Superior temporal gyrus (tissue), 1 donor: ENCODE measurements at regions not wholly inside any gene's neighbourhood (a gene's known extent, or its start where the extent isn't known, plus 50 kb on each side); places are given as distances from the start of the nearest gene placed in this dataset.
A peak's percentile ranks its signal among the peaks of the same experiment; 100 is the strongest.
"Not testable (repeated sequence)": the region's sequence is repeated elsewhere in the genome, so short reads cannot be mapped to it uniquely, and the experiment has no call there.

Experiments
- DNase-seq: peaks from one replicate; pipeline ENCODE4 v3.0.0-alpha.2; 2016; ENCODE audit errors: extremely low spot score

- DNase-seq, result no peak
Measured at GRCh38 chr16:54985156-54985555, 54.5 kb downstream of the IRX5 start.

DNA sequence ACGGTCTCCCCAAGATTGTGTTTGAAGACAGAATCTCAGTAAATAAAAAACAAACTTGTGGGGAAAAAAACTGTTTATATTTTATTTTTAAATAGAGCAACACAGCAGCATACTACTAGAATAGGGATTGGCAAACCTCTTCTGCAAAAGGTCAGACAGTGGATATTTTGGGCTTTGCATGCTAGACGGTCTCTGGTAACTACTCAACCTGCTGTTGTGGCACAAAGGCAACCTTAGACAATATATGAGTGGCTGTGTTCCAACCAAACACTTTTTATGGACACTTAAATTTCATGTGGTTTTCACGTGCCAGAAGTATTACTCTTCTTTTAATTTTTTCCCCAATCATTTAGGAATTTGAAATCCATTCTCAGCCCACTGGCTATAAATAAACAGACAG lies 55.0 kb downstream of the IRX5 start:
- no peak for DNase-seq

DNA sequence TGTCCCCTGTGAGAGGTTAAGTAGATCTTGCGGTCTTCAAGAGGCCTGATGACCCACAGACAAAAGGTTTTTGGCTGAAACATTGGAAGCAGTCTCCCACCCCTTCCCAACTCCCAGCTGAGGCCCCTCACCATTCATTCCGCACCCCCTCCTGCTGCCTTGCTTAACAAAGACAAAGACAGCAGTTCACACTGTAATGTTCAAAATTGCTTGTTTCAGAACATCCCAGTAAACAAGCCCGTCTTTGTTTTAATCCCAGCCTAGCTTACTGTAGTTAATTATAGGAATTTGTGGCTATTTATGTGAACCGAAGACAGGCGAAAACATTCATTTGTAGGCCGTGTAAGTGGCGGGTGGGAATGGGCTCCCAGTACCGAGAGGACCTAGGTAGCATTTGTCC lies 55.7 kb downstream of the IRX5 start:
- DNase-seq, result peak; percentile 43

GRCh38 chr16:54987081-54987480 lies 56.4 kb downstream of the IRX5 start:
- peak; percentile 62 for DNase-seq

GRCh38 chr16:54991525-54991924 lies 60.9 kb downstream of the IRX5 start:
- DNase-seq, result no peak

- DNase-seq, result not testable (repeated sequence)
Measured at GRCh38 chr16:54991946-54992345, 61.3 kb downstream of the IRX5 start.

- no peak for DNase-seq
Measured at GRCh38 chr16:54993106-54993895, 62.6 kb downstream of the IRX5 start.

GRCh38 chr16:54996186-54996585 lies 65.5 kb downstream of the IRX5 start:
- DNase-seq, result no peak

DNA sequence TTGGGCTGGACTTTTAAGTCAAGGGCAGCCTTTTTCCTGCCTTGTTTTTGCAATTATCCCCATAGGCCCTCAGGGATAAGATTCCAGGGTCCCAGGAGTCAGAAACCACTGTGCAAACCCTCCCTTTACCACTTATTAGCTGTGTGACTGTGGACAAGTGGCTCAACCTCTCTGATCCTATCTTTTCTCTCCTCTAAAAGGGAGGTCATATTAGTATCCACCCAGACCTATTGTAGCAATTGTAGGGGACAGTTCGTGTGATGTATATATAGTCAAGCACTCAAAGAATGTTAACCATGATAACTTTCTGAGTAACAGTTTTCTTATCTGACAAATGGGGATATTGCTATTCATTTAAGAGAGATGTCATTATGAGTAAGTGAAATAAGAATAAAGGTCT lies 68.2 kb downstream of the IRX5 start:
- DNase-seq, result no peak

- no peak for DNase-seq
Measured at GRCh38 chr16:54999481-54999880, 68.8 kb downstream of the IRX5 start.

- DNase-seq, result no peak
Measured at GRCh38 chr16:55000595-55000994, 69.9 kb downstream of the IRX5 start.

GRCh38 chr16:55001931-55002330 lies 71.3 kb downstream of the IRX5 start:
- DNase-seq, result no peak

GRCh38 chr16:55002419-55002818 lies 71.8 kb downstream of the IRX5 start:
- DNase-seq, result no peak

- no peak for DNase-seq
Measured at GRCh38 chr16:55003306-55003705, 72.6 kb downstream of the IRX5 start.

DNA sequence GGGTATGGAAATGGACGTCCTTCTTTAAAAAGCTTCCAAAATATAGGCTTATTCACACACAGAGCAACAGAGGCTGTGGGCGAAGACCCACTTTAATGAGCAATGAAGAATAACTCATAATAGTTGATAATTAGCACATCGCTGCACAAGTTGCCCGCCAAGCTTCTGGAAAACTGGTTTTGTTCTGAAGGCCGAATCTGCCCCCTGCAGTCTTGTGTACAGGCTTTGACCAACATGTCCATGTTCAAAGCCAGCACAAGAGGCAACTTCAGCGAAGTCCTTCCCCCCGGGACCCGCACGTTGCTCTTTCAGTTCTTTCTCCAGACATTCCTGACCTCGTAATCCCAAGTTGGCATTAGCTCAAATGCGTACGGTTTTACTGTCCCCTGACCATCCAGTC lies 73.3 kb downstream of the IRX5 start:
- no peak for DNase-seq

GRCh38 chr16:55007504-55007903 lies 76.8 kb downstream of the IRX5 start:
- no peak for DNase-seq

DNA sequence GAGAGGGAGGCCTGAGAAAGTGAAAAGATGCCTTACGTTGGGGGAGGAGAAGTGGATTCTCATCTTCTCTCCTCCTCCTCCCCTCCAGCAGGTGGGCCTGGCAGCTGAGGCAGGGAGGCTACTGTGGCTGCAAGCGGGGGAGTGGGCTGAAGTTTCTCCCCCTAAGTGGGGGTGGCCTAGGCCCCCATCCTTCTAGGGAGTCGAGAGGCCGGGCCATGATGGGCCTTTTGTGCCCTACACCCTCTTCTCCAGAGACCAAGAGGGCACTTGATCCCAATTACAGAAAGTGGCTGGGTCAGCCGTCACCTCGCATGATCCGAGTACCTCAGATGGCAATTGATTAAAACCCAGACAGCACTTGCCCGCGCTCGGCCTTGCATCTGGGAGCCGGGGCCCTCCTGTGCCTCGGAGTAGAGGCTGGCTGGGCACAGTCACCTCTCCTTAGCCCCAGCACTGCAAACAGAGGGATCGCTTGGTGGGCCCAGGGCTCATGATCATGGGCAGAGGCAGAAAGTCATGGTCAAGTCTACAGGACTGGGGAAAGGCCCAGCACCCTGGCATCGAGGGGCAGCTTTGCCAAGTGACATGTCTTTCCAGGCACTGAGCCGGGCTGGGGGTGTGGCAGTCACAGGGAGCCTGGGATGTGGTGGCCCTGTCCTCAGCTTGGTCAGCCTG lies 78.3 kb downstream of the IRX5 start:
- DNase-seq, result no peak

DNA sequence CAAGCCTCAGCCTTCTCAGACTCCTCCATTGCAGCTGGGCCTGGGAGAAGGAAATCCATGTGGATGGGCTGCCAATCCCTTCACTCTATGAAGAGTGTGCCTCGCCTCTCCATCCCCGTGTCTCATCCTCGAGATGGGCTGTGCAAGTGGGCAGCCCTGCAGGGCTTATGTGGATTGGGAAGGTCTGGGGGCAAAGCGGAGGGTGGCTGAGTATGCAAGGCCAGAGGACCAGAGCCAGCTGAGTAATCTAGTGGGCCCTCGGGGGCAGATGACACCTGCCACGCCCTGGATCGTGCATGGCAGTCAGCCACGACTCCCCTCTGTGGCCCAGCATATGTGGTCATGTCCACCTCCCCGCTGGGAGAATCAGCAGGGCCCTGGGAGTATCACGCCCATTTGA lies 78.9 kb downstream of the IRX5 start:
- no peak for DNase-seq

- DNase-seq, result no peak
Measured at GRCh38 chr16:55010492-55011160, 80.0 kb downstream of the IRX5 start.

DNA sequence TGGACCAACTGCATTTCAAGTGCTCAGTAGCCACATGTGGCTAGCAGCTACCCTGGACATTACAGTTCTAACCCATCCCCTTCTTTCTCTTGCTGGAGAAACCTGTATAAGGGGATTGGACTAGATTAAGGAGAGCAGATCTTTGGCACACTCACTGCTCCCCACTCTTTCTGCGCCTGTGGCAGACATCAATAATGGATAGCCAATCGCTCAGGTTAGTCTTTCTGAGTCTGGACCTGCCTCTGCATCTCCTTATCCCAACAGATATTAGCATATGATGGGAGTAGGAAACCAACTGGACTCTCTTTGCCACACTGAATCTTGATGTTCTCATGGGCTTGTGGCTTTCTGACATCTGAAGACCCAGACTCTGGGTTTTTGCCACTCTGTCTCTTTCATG lies 81.7 kb downstream of the IRX5 start:
- no peak for DNase-seq

DNA sequence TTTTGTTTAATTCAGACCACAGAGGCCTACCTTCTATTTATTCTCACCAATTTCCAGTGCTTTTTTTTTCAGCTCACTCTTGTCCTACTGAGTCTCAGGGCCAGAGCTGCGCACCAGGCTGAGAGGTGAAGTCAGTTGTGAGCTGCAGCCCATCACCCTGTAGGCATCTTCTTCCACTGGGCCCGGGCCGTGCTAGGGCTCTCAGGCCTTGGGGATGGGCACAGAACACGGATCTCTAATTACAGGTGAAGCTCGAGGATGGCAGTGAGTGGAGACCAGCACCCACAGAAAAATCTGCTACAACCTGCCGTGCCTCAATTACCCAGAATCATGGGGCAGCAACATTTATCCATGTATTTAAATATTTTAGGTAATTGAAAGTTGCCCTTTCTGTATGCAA lies 82.1 kb downstream of the IRX5 start:
- DNase-seq, result no peak

- DNase-seq, result no peak
Measured at GRCh38 chr16:55014022-55014421, 83.4 kb downstream of the IRX5 start.
